IMR-90 (cell line): ENCODE measurements at regions not wholly inside any gene's neighbourhood (a gene's known extent, or its start where the extent isn't known, plus 50 kb on each side); places are given as distances from the start of the nearest gene placed in this dataset.
A peak's percentile ranks its signal among the peaks of the same experiment; 100 is the strongest.

Source experiments
- ATAC-seq: fragments of 200-7000 bp; cut with Tn5 transposase; 2 replicates; pipeline ENCODE4 v1.9.1; 2020; ENCODE audit warnings: low read depth, mild to moderate bottlenecking, moderate library complexity
- BruUV-seq: library from RNA; stranded (reverse); fragments of 400-500 nt; replicated peaks from 2 replicates; lab custom pipeline; 2021; lab: Mats Ljungman, UMichigan
- CTCF ChIA-PET: fragments of 300-600 bp; formaldehyde crosslinking; extraction: SDS; loops from one replicate; lab custom pipeline; 2021; ENCODE audit warnings: antibody characterized with exemption; lab: Yijun Ruan, JAX
- POLR2A ChIA-PET: fragments of 300-600 bp; sonication (Branson Sonifier 250); formaldehyde crosslinking; loops from one replicate; lab custom pipeline; 2022; ENCODE audit warnings: antibody characterized with exemption; ENCODE audit not compliant: unreplicated experiment; lab: Charles Lee
- DNase-seq: peaks from one replicate; pipeline ENCODE4 v3.0.0; 2013
- H2AFZ ChIP-seq: replicated peaks from 2 replicates; pipeline ENCODE3; 2013; ENCODE audit warnings: low read length, mild to moderate bottlenecking; ENCODE audit not compliant: poor library complexity
- H2AK5ac ChIP-seq: 2 replicates; pipeline ENCODE4 v1.6.1; 2013; ENCODE audit warnings: low read depth, low read length, inconsistent platforms
- H2AK9ac ChIP-seq: replicated peaks from 2 replicates; pipeline ENCODE3; 2013; ENCODE audit warnings: mild to moderate bottlenecking, low read depth, low read length, moderate library complexity; ENCODE audit not compliant: poor library complexity
- H2BK120ac ChIP-seq: 2 replicates; pipeline ENCODE4 v1.6.1; 2013; ENCODE audit warnings: low read depth, low read length, inconsistent platforms
- H2BK15ac ChIP-seq: 3 replicates; pipeline ENCODE4 v1.6.1; 2013; ENCODE audit warnings: low read depth, low read length, inconsistent platforms
- H2BK20ac ChIP-seq: 2 replicates; pipeline ENCODE4 v1.6.1; 2013; ENCODE audit warnings: low read depth, mild to moderate bottlenecking, inconsistent platforms, low read length, moderate library complexity
- H2BK5ac ChIP-seq: 2 replicates; pipeline ENCODE4 v1.6.1; 2013; ENCODE audit warnings: mild to moderate bottlenecking, low read depth, low read length, inconsistent platforms; ENCODE audit not compliant: poor library complexity, severe bottlenecking
- H3K14ac ChIP-seq: replicated peaks from 2 replicates; pipeline ENCODE4 v1.6.1; 2013; ENCODE audit warnings: low read depth, low read length, inconsistent platforms
- H3K18ac ChIP-seq: 2 replicates; pipeline ENCODE4 v1.6.1; 2013; ENCODE audit warnings: low read depth, low read length, control low read depth
- H3K23ac ChIP-seq: 2 replicates; pipeline ENCODE4 v1.6.1; 2013; ENCODE audit warnings: low read depth, low read length, inconsistent platforms
- H3K27ac ChIP-seq: 2 replicates; pipeline ENCODE4 v1.5.1; 2013; ENCODE audit warnings: mild to moderate bottlenecking, control low read depth, low read length; ENCODE audit not compliant: insufficient read depth
- H3K27me3 ChIP-seq: 2 replicates; pipeline ENCODE4 v1.6.1; 2013; ENCODE audit warnings: low read length; ENCODE audit not compliant: control insufficient read depth, insufficient read depth
- H3K36me3 ChIP-seq: 2 replicates; pipeline ENCODE4 v1.6.1; 2013; ENCODE audit warnings: low read length, mixed read lengths; ENCODE audit not compliant: control insufficient read depth, insufficient read depth
- H3K4ac ChIP-seq: 2 replicates; pipeline ENCODE4 v1.6.1; 2013; ENCODE audit warnings: low read depth, low read length, inconsistent platforms
- H3K4me1 ChIP-seq: 2 replicates; pipeline ENCODE4 v1.6.1; 2013; ENCODE audit warnings: low read length, mixed read lengths; ENCODE audit not compliant: control insufficient read depth, insufficient read depth
- H3K4me2 ChIP-seq: 2 replicates; pipeline ENCODE4 v1.6.1; 2013; ENCODE audit warnings: low read depth, mild to moderate bottlenecking, control low read depth, low read length, moderate library complexity
- H3K4me3 ChIP-seq: 2 replicates; pipeline ENCODE4 v1.5.1; 2013; ENCODE audit warnings: low read depth, mild to moderate bottlenecking, control low read depth, low read length, moderate library complexity; ENCODE audit not compliant: insufficient read depth
- H3K56ac ChIP-seq: 2 replicates; pipeline ENCODE4 v1.6.1; 2013; ENCODE audit warnings: low read length, inconsistent platforms; ENCODE audit not compliant: insufficient read depth; ENCODE audit errors: extremely low read depth
- H3K79me1 ChIP-seq, 2 experiments: 2 replicates each; pipeline ENCODE4 v1.6.1; 2013; ENCODE audit warnings: low read length in 2 of 2, inconsistent platforms in 1 of 2, low read depth in 1 of 2
- H3K9ac ChIP-seq: 2 replicates; pipeline ENCODE4 v1.6.1; 2013; ENCODE audit warnings: low read depth, low read length, control low read depth
- H3K9me1 ChIP-seq: 2 replicates; pipeline ENCODE4 v1.6.1; 2013; ENCODE audit warnings: low read length, inconsistent platforms; ENCODE audit not compliant: insufficient read depth
- H3K9me3 ChIP-seq: 2 replicates; pipeline ENCODE4 v1.6.1; 2013; ENCODE audit warnings: low read length; ENCODE audit not compliant: control insufficient read depth, insufficient read depth
- H4K20me1 ChIP-seq: 2 replicates; pipeline ENCODE4 v1.6.1; 2013; ENCODE audit warnings: low read length, inconsistent platforms; ENCODE audit not compliant: insufficient read depth
- H4K5ac ChIP-seq: 2 replicates; pipeline ENCODE4 v1.6.1; 2013; ENCODE audit warnings: mild to moderate bottlenecking, low read depth, low read length, control low read depth
- H4K8ac ChIP-seq, 2 experiments: 2 replicates each; pipeline ENCODE4 v1.6.1; 2013; ENCODE audit warnings: low read depth in 2 of 2, low read length in 2 of 2, control low read depth in 1 of 2, inconsistent platforms in 1 of 2
- H4K91ac ChIP-seq: 2 replicates; pipeline ENCODE4 v1.6.1; 2013; ENCODE audit warnings: low read depth, low read length, inconsistent platforms; ENCODE audit not compliant: insufficient read depth
- CEBPB ChIP-seq: IDR thresholded peaks from 2 replicates; pipeline ENCODE4 v1.6.1; 2012; ENCODE audit warnings: low read depth, low read length, improper control_type of control experiment
- CTCF ChIP-seq: conservative IDR thresholded peaks from 2 replicates; pipeline ENCODE4 v1.5.1; 2012; ENCODE audit warnings: mild to moderate bottlenecking, low read depth, low read length, improper control_type of control experiment
- MAFK ChIP-seq: IDR thresholded peaks from 2 replicates; pipeline ENCODE4 v1.6.1; 2012; ENCODE audit warnings: low read depth, low read length, improper control_type of control experiment
- NFE2L2 ChIP-seq: fragments of 150-350 bp; IDR thresholded peaks from 2 replicates; pipeline ENCODE4 v1.6.1; 2016; ENCODE audit warnings: low read depth, mild to moderate bottlenecking, low read length
- RCOR1 ChIP-seq: IDR thresholded peaks from 2 replicates; pipeline ENCODE4 v1.6.1; 2012; ENCODE audit warnings: mild to moderate bottlenecking, low read length, improper control_type of control experiment; ENCODE audit not compliant: insufficient replicate concordance
- WGBS, 2 experiments: methylation state at CpG; one replicate each; pipeline versions ENCODE4 v1.1.5 to v1.1.7; 2013; ENCODE audit warnings: missing lambda C conversion rate in 2 of 2; ENCODE audit not compliant: insufficient read length in 1 of 2; ENCODE audit errors: extremely low coverage in 2 of 2; 5-methylcytosine and 5-hydroxymethylcytosine counted together
- dilution Hi-C: fragments of 300-500 bp; cut with HindIII; formaldehyde crosslinking; loops from one replicate; pipeline ENCODE4 v1.14.3; 2018; ENCODE audit warnings: low sequenced_read_pairs; ENCODE audit not compliant: unreplicated experiment
- in situ Hi-C: fragments of 300-500 bp; cut with MboI; formaldehyde crosslinking; loops from 3 replicates; pipeline ENCODE4 v1.14.3; 2019; ENCODE audit warnings: low sequenced_read_pairs, inconsistent platforms, mixed read lengths
- intact Hi-C: fragments of 100-400 bp; cut with micrococcal nuclease; formaldehyde crosslinking; loops from 2 replicates; pipeline ENCODE4 v1.10.0; 2022

- H4K20me1 ChIP-seq, result no peaks in the 10 kb centered on the region
- dilution Hi-C loops (no loop called here), in situ Hi-C loops (no loop called here), intact Hi-C loops (no loop called here)
- no peak overlapping the region for H2BK20ac ChIP-seq
- H3K4ac ChIP-seq, result no peak overlapping the region
- H3K4me1 ChIP-seq, result no peaks in the 10 kb centered on the region
- H2AK5ac ChIP-seq, result no peak overlapping the region
- no peak overlapping the region for H3K14ac ChIP-seq
- no peak overlapping the region for H2BK5ac ChIP-seq
- H3K9ac ChIP-seq, result no peak overlapping the region
- H3K36me3 ChIP-seq, result no peaks in the 10 kb centered on the region
- no peaks in the 10 kb centered on the region for H3K9me3 ChIP-seq
- no peaks in the 10 kb centered on the region for H3K27me3 ChIP-seq
- no peak overlapping the region for H3K23ac ChIP-seq
- POLR2A ChIA-PET, result no interaction called here
- no peak for DNase-seq
- TF ChIP-seq CTCF (no peak), MAFK (no peak), RCOR1 (no peak), NFE2L2 (no peak), CEBPB (peak; percentile 66)
- no peak overlapping the region for H3K18ac ChIP-seq
- H2AFZ ChIP-seq, result no peak overlapping the region
- CTCF ChIA-PET, result no interaction called here
- H3K4me2 ChIP-seq, result no peak overlapping the region
- no peak overlapping the region for H2BK120ac ChIP-seq
- H3K9me1 ChIP-seq, result no peaks in the 10 kb centered on the region
- no peak overlapping the region for H3K4me3 ChIP-seq
- no peak overlapping the region for H4K5ac ChIP-seq
- no peak for ATAC-seq
- H3K27ac ChIP-seq, result no peak overlapping the region
- H4K8ac ChIP-seq, result no peak overlapping the region
- no peak overlapping the region for H2AK9ac ChIP-seq
- H4K91ac ChIP-seq, result no peak overlapping the region
- H2BK15ac ChIP-seq, result no peak overlapping the region
- WGBS, 2 experiments, result 83% methylated on average over 1 of the region's 5 CpGs; no CpG with 5 or more reads in 1 of the 2 experiments
- no peak overlapping the region for H3K56ac ChIP-seq
- H3K79me1 ChIP-seq, result no peaks in the 10 kb centered on the region
- no TSS peak for BruUV-seq
These were observed 127.5 kb upstream of the ADAMTS5 start for GRCh38 chr21:27094184-27094948.
